ENCODE measurements at regions not wholly inside any gene's neighbourhood (a gene's known extent, or its start where the extent isn't known, plus 50 kb on each side); places are given as distances from the start of the nearest gene placed in this dataset.

GRCh38 chr4:151930372-151930771 is 169.6 kb upstream of the GATB start:
- no peak overlapping the region for H3K4me3 Mint-ChIP-seq (ENCODE audit: unreplicated experiment)
- ChIA-PET CTCF (no interaction called here), POLR2A (no interaction called here)
- Histone ChIP-seq H3K4me3 (ENCODE audit: low read depth, low read length) (no peak overlapping the region), H3K36me3 (ENCODE audit: control insufficient read depth, insufficient read depth, low read length) (no peaks in the 10 kb centered on the region), H3K27me3 (replicated peaks; ENCODE audit: control insufficient read depth, insufficient read depth, low read length) (no peaks in the 10 kb centered on the region), H3K9me3 (no peaks in the 10 kb centered on the region), H3K4me1 (peaks cover 15% of the 10 kb centered on the region)
- BruUV-seq (replicated peaks): no TSS peak
- TF ChIP-seq, protein P1, sequence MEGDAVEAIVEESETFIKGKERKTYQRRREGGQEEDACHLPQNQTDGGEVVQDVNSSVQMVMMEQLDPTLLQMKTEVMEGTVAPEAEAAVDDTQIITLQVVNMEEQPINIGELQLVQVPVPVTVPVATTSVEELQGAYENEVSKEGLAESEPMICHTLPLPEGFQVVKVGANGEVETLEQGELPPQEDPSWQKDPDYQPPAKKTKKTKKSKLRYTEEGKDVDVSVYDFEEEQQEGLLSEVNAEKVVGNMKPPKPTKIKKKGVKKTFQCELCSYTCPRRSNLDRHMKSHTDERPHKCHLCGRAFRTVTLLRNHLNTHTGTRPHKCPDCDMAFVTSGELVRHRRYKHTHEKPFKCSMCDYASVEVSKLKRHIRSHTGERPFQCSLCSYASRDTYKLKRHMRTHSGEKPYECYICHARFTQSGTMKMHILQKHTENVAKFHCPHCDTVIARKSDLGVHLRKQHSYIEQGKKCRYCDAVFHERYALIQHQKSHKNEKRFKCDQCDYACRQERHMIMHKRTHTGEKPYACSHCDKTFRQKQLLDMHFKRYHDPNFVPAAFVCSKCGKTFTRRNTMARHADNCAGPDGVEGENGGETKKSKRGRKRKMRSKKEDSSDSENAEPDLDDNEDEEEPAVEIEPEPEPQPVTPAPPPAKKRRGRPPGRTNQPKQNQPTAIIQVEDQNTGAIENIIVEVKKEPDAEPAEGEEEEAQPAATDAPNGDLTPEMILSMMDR (IDR thresholded peaks at IDR 0.05; ENCODE audit: insufficient read depth in 1 of 2, low read depth in 1 of 2, low read length in 1 of 2, severe bottlenecking in 1 of 2, unreplicated experiment in 1 of 2): no peak
- peaks cover 6% of the 10 kb centered on the region for H3K4me1 Mint-ChIP-seq (ENCODE audit: low read depth, unreplicated experiment)
- no peaks in the 10 kb centered on the region for H3K27me3 Mint-ChIP-seq (ENCODE audit: insufficient read depth, unreplicated experiment)
- no peak for DNase-seq
- peaks cover 16% of the 10 kb centered on the region for H3K9me3 Mint-ChIP-seq (ENCODE audit: unreplicated experiment)
- intact Hi-C loops (cut with micrococcal nuclease; ENCODE audit: unreplicated experiment): no loop called here
- no peak overlapping the region for H3K27ac Mint-ChIP-seq (ENCODE audit: unreplicated experiment)
- H3K36me3 Mint-ChIP-seq (ENCODE audit: insufficient read depth, unreplicated experiment): no peaks in the 10 kb centered on the region

DNA sequence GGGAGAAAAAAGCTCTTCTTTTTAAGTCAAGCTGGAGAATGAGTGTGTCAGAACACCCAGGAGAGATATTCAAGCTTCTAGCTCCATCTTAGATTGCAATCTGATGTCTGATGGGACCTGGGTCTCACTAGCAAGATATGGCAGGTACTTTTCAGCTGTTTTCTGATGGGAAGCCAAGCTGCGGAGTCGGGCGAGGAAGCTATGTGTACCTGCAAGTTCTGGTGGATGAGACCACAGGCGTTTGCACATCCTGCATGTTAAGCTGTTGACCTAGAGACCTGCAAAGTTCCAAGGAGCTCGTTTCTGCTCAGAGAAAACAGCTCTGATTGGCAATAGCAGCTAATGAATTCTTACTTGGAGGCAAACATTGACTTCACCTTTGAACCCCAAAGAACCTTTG is 167.3 kb upstream of the GATB start:
- Mint-ChIP-seq H3K36me3 (ENCODE audit: insufficient read depth, unreplicated experiment) (no peaks in the 10 kb centered on the region), H3K27me3 (ENCODE audit: insufficient read depth, unreplicated experiment) (no peaks in the 10 kb centered on the region), H3K4me1 (ENCODE audit: low read depth, unreplicated experiment) (peaks cover 6% of the 10 kb centered on the region), H3K9me3 (ENCODE audit: unreplicated experiment) (peaks cover 18% of the 10 kb centered on the region), H3K27ac (ENCODE audit: unreplicated experiment) (no peak overlapping the region), H3K4me3 (ENCODE audit: unreplicated experiment) (no peak overlapping the region)
- TF ChIP-seq, protein P1 (IDR thresholded peaks at IDR 0.05; ENCODE audit: insufficient read depth in 1 of 2, low read depth in 1 of 2, low read length in 1 of 2, severe bottlenecking in 1 of 2, unreplicated experiment in 1 of 2): no peak
- Histone ChIP-seq H3K36me3 (ENCODE audit: control insufficient read depth, insufficient read depth, low read length) (no peaks in the 10 kb centered on the region), H3K4me3 (ENCODE audit: low read depth, low read length) (no peak overlapping the region), H3K4me1 (peaks cover 15% of the 10 kb centered on the region), H3K27me3 (replicated peaks; ENCODE audit: control insufficient read depth, insufficient read depth, low read length) (no peaks in the 10 kb centered on the region), H3K9me3 (no peaks in the 10 kb centered on the region)
- POLR2A ChIA-PET: no interaction called here
- CTCF ChIA-PET: interaction anchor here (0.9 to 1.1 kb wide), 2 partner anchors 11 to 28 kb away, joined by 3 to 6 read pairs; no protein-coding TSS in a partner anchor
- BruUV-seq (replicated peaks): no TSS peak
- DNase-seq: peak; percentile 31 to 48
- intact Hi-C loops (cut with micrococcal nuclease; ENCODE audit: unreplicated experiment): loop anchor here (1.0 kb wide), 1 partner anchor 29 kb away; no protein-coding TSS in a partner anchor

GRCh38 chr4:151922811-151923210 is 162.0 kb upstream of the GATB start:
- TF ChIP-seq, protein P1 (IDR thresholded peaks at IDR 0.05; ENCODE audit: insufficient read depth in 1 of 2, low read depth in 1 of 2, low read length in 1 of 2, severe bottlenecking in 1 of 2, unreplicated experiment in 1 of 2): no peak
- POLR2A ChIA-PET: no interaction called here
- Mint-ChIP-seq H3K27me3 (ENCODE audit: insufficient read depth, unreplicated experiment) (no peaks in the 10 kb centered on the region), H3K9me3 (ENCODE audit: unreplicated experiment) (peaks cover 18% of the 10 kb centered on the region), H3K36me3 (ENCODE audit: insufficient read depth, unreplicated experiment) (no peaks in the 10 kb centered on the region), H3K27ac (ENCODE audit: unreplicated experiment) (no peak overlapping the region), H3K4me3 (ENCODE audit: unreplicated experiment) (no peak overlapping the region), H3K4me1 (ENCODE audit: low read depth, unreplicated experiment) (no peaks in the 10 kb centered on the region)
- intact Hi-C loops (cut with micrococcal nuclease; ENCODE audit: unreplicated experiment): no loop called here
- Histone ChIP-seq H3K27me3 (replicated peaks; ENCODE audit: control insufficient read depth, insufficient read depth, low read length) (no peaks in the 10 kb centered on the region), H3K36me3 (ENCODE audit: control insufficient read depth, insufficient read depth, low read length) (no peaks in the 10 kb centered on the region), H3K4me1 (peaks cover 2% of the 10 kb centered on the region), H3K4me3 (ENCODE audit: low read depth, low read length) (no peak overlapping the region), H3K9me3 (no peaks in the 10 kb centered on the region)
- CTCF ChIA-PET: no interaction called here
- no peak for DNase-seq
- no TSS peak for BruUV-seq (replicated peaks)

All from Caco-2 (cell line).